Prostate gland (tissue), 2 donors: ENCODE measurements at regions not wholly inside any gene's neighbourhood (a gene's known extent, or its start where the extent isn't known, plus 50 kb on each side); places are given as distances from the start of the nearest gene placed in this dataset.

Experiments
- DNase-seq: peaks from one replicate; pipeline ENCODE4 v3.0.0-alpha.2; 2019; ENCODE audit warnings: low spot score
- H3K27ac ChIP-seq, 2 donors: fragments of 200-600 bp; sonication (generic); 2 replicates each; pipeline ENCODE4 v1.5.1; 2017 to 2019
- H3K27me3 ChIP-seq: fragments of 200-600 bp; sonication (generic); replicated peaks from 2 replicates; pipeline ENCODE4 v1.5.1; 2019; ENCODE audit not compliant: insufficient read depth
- H3K36me3 ChIP-seq, 2 donors: fragments of 200-600 bp; sonication (generic); 1 replicate in 1 of 2; 2 replicates in 1 of 2; pipeline versions ENCODE4 v1.5.1 to v1.8.1; 2017 to 2019
- H3K4me1 ChIP-seq: fragments of 200-600 bp; sonication (generic); replicated peaks from 2 replicates; pipeline ENCODE4 v1.5.1; 2019
- H3K4me3 ChIP-seq, 2 donors: fragments of 200-600 bp; sonication (generic); 2 replicates each; pipeline ENCODE4 v1.5.1; 2017 to 2019
- H3K9me3 ChIP-seq: fragments of 200-600 bp; sonication (generic); 2 replicates; pipeline ENCODE4 v1.5.1; 2017
- POLR2A ChIP-seq: fragments of 450-650 bp; IDR thresholded peaks from one replicate; pipeline ENCODE4 v1.6.1; 2016; ENCODE audit warnings: antibody characterized with exemption, mild to moderate bottlenecking
- POLR2AphosphoS5 ChIP-seq: sonication (generic); formaldehyde crosslinking; IDR thresholded peaks from one replicate; pipeline ENCODE4 v1.6.1; 2017; ENCODE audit warnings: antibody characterized with exemption
- WGBS: methylation state at CpG from one replicate; pipeline ENCODE4 v1.1.5; 2018; 5-methylcytosine and 5-hydroxymethylcytosine counted together
- intact Hi-C: fragments of 100-400 bp; cut with DNase I; formaldehyde crosslinking; loops from one replicate; pipeline ENCODE4 v1.14.2; 2022
- TF ChIP-seq, protein P1 (sequence below), 4 experiments: fragments of 200-600 bp in 2 of 4; fragments of 450-650 bp in 2 of 4; sonication (generic) in 2 of 4; IDR thresholded peaks; 1 replicate in 3 of 4; 2 replicates in 1 of 4; pipeline ENCODE4 v1.5.1; 2016 to 2019; ENCODE audit warnings: antibody characterized with exemption in 4 of 4, mild to moderate bottlenecking in 2 of 4, moderate library complexity in 2 of 4

DNA sequence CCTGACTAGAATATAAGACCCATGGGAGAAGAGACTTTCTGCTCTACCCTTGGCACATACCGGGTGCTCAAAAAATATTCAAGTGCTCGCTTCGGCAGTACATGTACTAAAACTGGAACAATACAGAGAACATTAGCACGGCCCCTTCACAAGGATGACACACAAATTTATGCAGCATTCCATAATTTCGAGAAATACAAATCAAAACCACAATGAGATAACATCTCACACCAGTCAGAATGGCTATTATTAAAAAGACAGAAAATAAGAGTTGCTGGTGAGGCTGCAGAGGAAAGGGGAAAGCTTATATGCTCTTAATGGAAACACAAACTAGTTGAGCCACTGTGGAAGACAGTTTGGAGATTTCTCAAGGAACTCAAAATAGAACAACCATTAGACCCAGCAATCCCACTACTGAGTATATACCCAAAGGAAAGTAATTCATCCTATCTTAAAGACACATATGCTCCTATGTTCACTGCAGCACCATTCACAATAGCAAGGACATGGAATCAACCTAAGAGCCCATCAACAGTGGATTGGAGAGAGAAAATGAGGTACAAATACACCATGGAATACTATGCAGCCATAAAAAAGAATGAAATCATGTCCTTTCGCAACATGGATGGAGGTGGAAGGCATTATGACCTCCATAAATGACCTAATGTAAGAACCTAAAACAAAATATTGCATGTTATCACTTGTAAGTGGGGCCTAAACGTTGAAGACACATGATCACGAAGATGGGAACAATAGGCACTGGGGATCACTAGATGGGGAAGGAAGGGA, 71.6 kb upstream of the CYP1B1 start:
- no peak for TF ChIP-seq POLR2AphosphoS5
- DNase-seq: no peak
- Histone ChIP-seq H3K36me3 (no peaks in the 10 kb centered on the region), H3K27ac (peak overlapping the region; percentile 75 to 80), H3K4me1 (peaks cover 6% of the 10 kb centered on the region), H3K9me3 (no peaks in the 10 kb centered on the region), H3K4me3 (no peak overlapping the region), H3K27me3 (no peaks in the 10 kb centered on the region)
- intact Hi-C loops: no loop called here
- WGBS: 68% methylated on average over 8 of the region's 8 CpGs

- intact Hi-C loops: no loop called here
- Histone ChIP-seq H3K36me3 (no peaks in the 10 kb centered on the region), H3K27me3 (no peaks in the 10 kb centered on the region), H3K9me3 (no peaks in the 10 kb centered on the region), H3K4me3 (no peak overlapping the region), H3K27ac (peak overlapping the region; percentile 75 to 80), H3K4me1 (peaks cover 6% of the 10 kb centered on the region)
- DNase-seq: no peak
- WGBS: 25% methylated on average over 3 of the region's 3 CpGs
- TF ChIP-seq POLR2AphosphoS5: peak; percentile 68
- TF ChIP-seq, protein P1, sequence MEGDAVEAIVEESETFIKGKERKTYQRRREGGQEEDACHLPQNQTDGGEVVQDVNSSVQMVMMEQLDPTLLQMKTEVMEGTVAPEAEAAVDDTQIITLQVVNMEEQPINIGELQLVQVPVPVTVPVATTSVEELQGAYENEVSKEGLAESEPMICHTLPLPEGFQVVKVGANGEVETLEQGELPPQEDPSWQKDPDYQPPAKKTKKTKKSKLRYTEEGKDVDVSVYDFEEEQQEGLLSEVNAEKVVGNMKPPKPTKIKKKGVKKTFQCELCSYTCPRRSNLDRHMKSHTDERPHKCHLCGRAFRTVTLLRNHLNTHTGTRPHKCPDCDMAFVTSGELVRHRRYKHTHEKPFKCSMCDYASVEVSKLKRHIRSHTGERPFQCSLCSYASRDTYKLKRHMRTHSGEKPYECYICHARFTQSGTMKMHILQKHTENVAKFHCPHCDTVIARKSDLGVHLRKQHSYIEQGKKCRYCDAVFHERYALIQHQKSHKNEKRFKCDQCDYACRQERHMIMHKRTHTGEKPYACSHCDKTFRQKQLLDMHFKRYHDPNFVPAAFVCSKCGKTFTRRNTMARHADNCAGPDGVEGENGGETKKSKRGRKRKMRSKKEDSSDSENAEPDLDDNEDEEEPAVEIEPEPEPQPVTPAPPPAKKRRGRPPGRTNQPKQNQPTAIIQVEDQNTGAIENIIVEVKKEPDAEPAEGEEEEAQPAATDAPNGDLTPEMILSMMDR (IDR thresholded peaks at IDR 0.05): no peak
Measured at GRCh38 chr2:38146907-38147307, 71.0 kb upstream of the CYP1B1 start.

DNA sequence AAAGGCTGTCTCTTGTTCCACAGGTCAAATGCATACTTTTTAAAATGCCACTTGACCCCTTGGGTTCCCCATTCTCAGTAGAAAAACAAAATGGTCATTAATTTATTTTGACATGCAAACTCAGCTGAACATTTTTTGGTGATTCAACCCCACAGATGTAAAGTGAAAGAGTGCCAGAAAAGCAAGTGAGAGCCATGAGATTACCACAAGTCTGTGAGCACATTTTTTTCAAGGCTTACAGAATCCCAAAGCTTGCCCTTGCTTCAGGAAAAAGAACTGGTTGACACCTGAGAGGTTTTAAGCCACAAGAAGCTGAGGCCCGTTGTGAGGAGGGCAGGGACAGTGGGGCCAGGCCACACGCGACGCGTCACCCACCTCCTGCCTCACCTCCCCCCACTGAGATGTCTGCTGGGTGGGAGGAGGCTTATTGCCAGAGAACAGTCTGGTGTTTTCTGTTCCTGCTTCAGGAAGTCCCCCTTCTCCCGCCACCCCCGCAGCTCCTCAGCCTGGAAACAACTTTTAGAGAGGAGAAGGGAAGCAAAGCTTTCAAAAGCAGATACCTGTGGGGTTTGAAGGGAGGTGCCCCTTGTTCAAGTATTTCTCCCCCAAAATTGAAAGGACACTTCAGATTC, 70.4 kb upstream of the CYP1B1 start:
- Histone ChIP-seq H3K9me3 (no peaks in the 10 kb centered on the region), H3K36me3 (no peaks in the 10 kb centered on the region), H3K4me3 (no peak overlapping the region), H3K4me1 (peaks cover 6% of the 10 kb centered on the region), H3K27ac (peak overlapping the region; percentile 75 to 80), H3K27me3 (no peaks in the 10 kb centered on the region)
- 27% methylated on average over 6 of the region's 7 CpGs for WGBS
- no peak for DNase-seq
- intact Hi-C loops: no loop called here
- TF ChIP-seq POLR2A (no peak), POLR2AphosphoS5 (no peak)
- TF ChIP-seq, protein P1 (IDR thresholded peaks at IDR 0.05): no peak

- Histone ChIP-seq H3K36me3 (no peaks in the 10 kb centered on the region), H3K27me3 (no peaks in the 10 kb centered on the region), H3K4me3 (no peak overlapping the region), H3K4me1 (peaks cover 6% of the 10 kb centered on the region), H3K9me3 (no peaks in the 10 kb centered on the region), H3K27ac (peak overlapping the region in 1 of 2 donors; percentile 27)
- TF ChIP-seq, protein P1 (IDR thresholded peaks at IDR 0.05): no peak
- TF ChIP-seq POLR2AphosphoS5 (no peak), POLR2A (no peak)
- DNase-seq: no peak
- intact Hi-C loops: no loop called here
- WGBS: 92% methylated on average over 3 of the region's 3 CpGs
Measured at GRCh38 chr2:38145236-38145635, 69.3 kb upstream of the CYP1B1 start.

GRCh38 chr2:38142627-38143026, 66.7 kb upstream of the CYP1B1 start:
- TF ChIP-seq POLR2A: no peak
- no peak for TF ChIP-seq POLR2AphosphoS5
- TF ChIP-seq, protein P1 (IDR thresholded peaks at IDR 0.05): no peak
- no peak for DNase-seq
- WGBS: 88% methylated on average over 4 of the region's 4 CpGs
- intact Hi-C loops: no loop called here
- no peak overlapping the region for H3K4me3 ChIP-seq
- no peaks in the 10 kb centered on the region for H3K9me3 ChIP-seq
- no peaks in the 10 kb centered on the region for H3K27me3 ChIP-seq
- peaks cover 19% of the 10 kb centered on the region for H3K4me1 ChIP-seq
- H3K36me3 ChIP-seq: no peaks in the 10 kb centered on the region
- no peak overlapping the region for H3K27ac ChIP-seq
